Activated CD4-positive, alpha-beta T cell treated with anti-CD3 and anti-CD28 coated beads for 1 hour (primary cell): ENCODE measurements at regions not wholly inside any gene's neighbourhood (a gene's known extent, or its start where the extent isn't known, plus 50 kb on each side); places are given as distances from the start of the nearest gene placed in this dataset.

ENCODE experiments used
- DNase-seq: peaks from one replicate; pipeline ENCODE4 v3.0.0-alpha.2; 2020

DNA sequence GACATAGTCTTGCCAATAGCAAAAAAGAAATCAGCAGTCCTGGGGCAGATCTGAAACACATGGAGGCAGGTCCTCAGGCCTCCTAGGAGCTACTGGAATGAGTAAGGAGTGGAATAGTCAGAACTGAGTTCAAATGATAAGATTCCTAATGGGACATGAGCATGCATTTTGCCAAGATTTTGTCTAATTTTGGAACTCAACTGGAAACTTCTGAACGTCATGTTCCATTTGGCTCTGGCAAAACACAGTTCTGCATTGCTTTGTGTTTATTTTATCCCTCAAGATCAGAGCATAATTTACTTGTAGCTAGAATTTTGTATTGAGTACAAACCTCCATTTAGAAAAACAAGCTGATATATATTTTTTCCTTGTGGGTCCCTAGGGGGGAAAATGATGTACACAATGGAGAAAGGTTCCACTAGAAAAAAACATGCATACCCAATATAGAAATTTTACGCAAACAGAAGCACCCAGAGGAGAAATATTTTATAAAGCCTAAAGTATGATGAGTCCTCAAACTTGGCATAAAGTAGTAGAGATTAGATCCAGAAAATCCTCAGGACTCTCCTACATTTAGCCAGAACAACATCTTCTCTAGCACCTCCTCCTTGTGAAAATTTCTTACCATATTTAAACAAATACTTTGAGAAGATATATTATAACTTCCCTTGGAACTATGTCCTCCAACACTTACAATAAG is 149.0 kb upstream of the SERP2 start:
- no peak for DNase-seq

DNA sequence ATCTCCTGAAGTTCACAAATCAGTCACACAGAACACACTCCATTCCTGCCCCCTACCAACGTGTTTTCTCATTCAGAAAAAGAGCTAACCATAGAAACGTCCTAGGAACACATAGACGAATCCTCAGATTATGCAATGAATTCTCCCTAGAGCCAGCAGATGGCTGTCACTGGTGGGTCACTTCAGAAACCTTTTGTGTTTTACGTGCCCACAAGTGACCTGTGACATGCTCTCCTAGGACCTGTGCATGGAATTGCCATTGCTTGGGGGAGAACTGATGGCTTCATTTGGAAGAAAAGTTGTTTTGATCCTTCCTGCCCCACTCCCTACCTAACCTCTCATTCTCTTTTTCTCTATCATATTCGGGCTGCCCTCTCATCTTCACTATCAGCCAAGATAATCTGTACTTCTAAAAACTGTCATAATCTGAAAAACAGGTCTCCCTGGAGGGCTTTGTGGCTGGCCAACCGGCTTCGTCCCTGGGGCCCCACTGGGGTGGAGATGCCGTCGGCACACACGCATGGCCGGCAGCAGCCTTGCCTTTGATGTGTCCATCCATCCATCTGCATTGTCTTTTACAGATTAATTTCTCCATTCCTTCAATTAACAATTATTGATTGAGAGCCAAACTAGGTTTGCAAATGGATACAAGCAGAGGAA is 144.1 kb upstream of the SERP2 start:
- no peak for DNase-seq

DNA sequence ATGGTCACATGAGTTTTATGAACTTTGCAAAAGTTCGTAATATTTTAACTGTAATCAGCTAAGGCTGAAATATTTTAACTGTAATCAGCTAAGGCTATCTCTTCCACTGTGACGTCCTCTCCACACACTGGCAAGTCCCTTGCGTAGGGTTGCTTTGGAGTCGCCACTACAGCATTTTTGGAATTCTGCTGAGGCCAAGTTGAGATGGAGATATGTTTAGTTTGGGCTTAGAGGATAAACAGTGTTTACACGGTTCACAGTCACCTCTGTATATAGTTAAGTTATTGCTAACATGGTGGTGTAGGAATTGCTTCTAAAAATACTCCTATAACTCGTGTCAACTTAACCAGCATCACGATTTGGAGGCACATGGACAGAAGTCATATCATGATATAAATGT is 143.6 kb upstream of the SERP2 start:
- no peak for DNase-seq

DNA sequence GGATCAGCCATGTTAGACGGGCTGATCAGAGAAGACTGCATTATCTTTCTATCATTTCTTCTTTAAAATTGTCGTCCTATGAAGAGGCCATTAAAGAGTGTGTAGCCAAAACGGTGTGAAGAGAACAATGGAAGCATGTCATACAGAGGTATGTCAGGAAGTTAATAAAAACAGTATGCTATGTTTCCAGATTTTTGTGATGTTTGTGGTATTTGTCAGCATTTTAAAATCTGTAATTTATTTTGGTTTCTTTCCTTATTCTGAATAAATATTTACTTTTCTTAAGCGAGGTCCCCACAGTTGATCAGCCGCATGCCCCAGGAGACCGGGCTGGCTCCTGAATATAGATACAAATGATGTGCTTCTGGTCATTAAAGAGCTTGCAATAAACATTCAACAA is 142.9 kb upstream of the SERP2 start:
- no peak for DNase-seq

DNA sequence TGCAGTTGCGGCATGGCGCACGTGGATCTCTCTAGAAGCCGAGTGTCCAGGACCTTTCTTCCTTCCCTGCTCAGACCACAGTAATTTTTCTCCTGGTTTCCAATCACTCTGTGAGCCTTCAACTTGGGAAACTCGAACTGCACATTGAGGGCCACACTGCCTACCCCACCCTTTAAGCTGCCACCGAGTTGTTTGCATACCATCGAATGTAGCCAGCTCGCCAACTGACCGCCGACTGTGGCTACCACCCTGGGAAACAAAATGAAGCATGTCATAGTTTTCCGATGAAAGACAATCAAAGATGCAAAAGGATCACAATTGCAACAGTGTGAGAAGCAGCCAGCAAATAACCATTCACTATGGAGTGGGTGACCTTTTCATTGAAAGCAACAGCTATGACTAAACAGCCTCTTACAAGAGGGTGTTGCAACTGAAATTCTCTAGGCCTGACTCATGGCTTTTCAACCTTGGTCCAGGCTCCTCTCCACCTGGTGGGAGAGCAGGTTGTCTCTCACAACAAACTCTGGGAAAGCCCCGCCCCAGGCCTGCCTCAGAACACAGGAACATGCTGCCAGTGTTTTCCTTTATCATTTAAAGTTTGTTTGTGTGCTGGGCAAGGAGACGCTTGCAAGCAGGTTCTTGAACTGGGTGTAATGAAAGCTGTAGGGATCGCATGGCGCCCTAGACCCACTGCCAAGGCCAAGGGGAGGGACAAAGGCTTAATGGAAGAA is 141.7 kb upstream of the SERP2 start:
- no peak for DNase-seq

DNA sequence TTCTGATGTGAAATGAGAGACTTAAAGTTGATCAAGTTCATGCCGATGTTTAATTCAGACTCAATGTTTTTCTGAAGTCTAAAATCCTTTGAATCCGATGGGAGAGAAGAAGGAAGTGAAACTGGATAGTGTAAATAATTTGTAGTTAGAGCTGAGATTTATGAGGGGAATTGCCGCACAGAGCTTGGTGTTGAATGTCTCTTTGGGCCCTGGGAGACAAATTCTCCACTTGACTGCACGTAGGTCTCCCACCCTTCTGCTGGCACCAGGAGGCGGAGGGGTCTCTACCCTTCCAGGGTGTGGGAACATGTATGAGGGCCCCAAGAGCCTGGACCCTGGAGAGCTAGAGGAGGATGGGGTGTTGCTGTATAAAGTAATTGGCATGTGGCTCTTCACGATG is 140.8 kb upstream of the SERP2 start:
- DNase-seq = no peak

DNA sequence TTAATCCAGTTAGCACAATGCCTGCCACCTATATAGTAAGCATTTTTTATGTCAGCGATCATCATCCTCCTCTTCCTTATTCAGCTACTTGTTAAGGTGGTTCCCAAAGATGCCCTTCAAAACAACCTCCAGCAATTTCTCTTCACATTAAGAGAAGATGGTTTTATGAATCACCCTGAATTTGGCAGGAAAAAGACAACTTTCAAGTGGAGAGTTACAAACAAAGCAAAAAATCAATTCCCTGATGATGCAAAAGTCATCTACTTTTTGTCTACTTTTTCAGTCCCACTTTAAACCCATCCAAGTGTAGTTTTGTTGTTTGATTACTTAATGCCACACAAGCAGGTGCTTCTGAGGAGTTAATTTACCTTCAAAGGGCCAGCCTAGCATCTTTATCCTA is 139.1 kb upstream of the SERP2 start:
- DNase-seq = no peak

DNA sequence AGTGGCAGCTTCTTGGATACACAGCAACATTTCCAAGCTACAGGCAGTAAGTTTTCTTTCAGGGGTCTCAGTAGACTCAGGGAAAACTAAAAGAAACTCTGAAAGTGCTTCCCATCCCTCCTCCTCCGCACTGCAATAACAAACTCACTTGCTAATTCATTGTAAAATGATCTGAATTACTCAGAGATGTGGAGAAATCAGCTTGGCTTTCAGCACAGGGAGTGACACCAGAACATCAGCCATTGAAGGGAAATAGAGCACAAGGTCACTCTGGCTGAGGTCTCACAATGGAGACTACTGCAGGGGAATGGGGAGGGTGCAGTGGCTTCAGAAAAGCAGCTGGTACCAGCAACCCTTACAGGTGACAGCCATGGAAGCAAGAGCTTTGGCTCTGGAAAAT is 137.3 kb upstream of the SERP2 start:
- DNase-seq = no peak

DNA sequence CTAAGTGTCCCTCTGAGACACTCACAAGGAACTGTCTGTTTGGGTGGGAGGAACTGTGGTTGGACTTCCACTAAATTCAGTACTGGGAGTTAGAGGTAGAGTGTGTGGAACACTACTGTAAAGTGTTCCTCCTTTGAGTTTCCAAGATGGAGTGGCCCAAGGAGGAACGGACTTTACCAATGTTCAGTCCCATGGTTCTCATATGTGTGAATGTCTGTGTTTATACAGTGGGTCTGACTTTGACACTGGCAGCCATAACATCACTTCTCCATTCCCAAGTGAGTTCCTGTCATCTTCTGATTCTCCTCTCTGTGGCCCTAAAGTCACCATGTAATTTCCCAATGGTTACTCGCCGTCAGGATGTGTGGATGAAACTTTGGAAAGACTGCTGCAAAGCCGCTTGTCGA is 136.8 kb upstream of the SERP2 start:
- DNase-seq = no peak

DNA sequence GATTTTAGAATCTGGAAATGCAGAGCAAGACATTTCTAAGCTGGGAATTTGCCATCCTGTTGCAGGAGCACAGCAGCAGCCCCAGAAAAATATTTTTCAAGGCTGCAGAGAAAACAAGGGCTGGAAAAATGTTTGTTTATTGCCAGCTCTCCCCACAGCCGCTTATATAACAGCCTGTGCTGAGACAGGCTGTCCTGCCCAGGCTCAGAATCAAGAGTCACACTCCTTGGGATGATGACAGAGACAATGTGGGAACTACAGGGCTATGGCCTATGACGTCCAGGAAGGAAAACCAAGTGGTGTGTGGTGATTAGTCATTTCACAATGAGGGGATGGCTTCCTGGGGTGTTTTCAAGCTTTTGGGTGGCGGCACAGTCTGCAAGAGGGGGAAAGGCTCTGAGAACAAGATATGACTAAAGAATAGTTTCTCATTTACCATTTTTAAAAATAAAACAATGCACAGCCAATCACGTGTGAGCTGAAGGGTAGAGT is 136.3 kb upstream of the SERP2 start:
- DNase-seq = no peak

DNA sequence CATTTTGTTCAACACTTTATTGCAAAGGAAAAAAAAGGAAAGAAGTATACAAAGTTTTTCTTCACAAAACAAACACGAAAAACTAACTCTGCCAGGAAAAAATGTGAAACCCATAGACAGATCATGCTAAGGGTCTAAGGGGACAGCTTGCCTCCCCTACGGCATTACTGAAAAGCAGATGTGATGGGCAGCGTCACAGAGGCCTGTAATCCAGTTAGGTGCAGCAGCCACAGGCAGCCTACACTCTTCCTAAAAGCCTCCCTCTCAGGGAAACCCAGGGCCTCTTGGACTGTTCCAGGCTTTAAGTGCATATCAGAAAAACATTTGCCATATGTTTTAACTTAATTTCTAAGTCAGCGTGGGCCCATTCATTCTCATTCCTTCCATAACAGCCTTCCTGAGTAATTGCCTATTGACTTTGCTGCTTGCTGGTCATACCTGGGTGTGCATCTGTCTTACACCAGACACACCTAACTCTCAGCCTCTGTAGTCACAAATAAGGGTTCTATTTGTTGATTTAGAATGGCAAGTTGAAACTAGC is 135.7 kb upstream of the SERP2 start:
- DNase-seq = no peak

DNA sequence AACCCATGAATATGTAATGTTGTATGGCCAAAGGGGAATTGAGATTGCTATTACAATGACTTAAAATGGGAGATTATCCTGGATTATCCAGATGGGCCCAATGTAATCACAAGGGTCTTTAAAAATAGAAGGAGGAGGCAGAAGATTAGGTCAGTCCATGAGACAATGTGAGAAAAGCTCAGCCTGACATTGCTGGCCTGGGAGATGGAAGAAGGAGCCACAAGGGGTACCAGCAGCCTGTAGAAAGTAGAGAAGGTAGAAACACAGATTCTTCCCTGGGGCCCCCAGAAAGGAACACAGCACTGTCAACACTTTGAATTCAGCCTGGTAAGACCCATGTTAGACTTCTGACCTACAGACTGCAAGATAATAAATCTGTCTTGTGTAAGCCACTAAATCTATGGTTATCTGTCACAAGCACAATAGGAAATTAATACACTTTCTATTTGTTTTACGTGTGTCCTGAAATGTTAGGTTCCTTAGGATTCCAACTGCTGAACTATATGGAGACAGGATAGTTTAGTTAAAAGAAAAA is 132.9 kb upstream of the SERP2 start:
- no peak for DNase-seq

DNA sequence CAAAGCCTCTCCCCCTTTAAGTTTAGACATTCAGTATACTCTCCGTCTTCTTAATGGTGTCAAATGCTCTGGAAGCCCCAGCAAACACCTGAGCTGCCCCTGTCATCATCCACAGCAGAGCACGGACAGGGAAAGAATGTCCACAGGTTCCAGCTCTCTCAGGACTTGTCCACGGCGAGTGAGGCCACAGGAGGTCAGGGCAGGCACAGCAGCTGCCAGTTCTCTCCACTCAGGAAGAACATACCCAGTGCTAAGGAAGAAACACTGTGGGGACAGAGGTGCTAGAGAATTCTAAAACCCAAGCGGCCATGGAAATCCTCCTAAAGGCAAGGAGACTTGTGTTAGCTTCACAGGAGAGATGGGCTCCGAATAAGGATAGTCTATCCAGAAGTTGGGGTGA is 132.0 kb upstream of the SERP2 start:
- no peak for DNase-seq

DNA sequence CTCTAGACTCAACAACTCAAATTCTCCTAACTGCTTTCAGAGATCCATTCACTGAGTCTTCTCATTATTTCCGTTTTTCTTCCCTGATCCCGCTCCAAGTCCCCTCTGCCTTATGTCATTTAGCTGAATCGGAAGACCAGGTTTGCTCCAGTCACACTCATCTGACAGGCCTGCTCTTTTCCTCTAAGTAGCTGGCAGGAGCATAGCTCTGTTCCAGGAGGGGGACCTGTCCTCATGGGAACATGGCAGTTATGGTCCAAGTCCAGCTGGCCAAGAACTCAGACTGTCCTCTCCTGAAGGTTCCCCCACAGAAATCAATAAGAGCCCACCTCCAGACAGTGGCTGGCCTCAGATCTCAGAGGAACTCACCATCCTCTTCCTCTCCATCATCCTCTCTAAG is 130.9 kb upstream of the SERP2 start:
- no peak for DNase-seq

DNA sequence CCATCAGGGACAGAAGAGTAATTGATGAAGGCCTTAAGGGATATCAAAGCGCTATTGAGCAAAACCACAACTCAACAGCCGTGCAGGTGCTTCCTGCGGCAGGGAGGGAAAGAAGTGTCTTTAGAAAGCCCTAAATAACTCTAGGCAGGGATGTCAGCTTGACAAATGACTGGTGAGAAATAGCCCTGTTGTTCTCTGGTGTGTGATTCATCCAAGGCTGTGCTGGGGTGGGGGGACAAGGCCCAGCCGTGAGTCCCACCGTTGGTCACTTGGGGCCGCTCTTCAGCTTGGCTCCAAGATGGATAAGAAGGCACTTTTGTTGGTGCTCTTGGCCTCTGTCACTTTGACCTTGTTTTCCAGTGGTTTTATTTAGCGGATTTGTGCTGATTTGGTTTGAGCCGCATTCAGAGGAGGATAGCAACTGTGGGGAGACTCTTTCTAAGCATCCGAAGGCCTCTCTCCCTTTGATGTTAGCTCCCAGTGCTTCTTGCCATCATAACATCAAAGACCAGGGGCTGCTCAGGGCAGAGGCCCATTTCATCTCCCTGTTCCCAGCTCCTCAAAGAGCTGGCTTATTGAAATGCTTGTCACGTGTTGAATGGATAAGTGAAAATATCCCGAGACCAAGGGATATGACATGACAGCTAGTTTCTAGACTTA is 130.3 kb upstream of the SERP2 start:
- peak; percentile 16 for DNase-seq

DNA sequence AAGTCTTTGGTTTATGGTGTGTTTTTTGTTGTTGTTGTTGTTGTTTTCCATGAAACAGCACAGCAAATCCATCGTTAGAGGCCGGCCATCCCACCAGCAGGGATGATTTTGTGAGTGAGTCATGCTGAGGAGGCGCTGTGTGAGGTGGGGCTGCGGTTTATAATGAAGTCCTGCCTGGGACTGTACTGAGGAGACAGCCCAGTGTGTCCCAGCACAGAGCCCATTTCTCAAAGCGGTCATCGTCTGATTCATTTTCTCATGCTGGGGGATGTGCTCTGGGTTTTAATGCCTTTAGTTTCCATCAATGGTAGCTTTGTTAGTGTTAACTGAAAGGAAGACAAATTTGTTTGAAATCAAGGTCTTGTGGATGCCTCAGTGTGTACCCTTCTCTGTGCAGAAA is 129.3 kb upstream of the SERP2 start:
- DNase-seq = no peak

DNA sequence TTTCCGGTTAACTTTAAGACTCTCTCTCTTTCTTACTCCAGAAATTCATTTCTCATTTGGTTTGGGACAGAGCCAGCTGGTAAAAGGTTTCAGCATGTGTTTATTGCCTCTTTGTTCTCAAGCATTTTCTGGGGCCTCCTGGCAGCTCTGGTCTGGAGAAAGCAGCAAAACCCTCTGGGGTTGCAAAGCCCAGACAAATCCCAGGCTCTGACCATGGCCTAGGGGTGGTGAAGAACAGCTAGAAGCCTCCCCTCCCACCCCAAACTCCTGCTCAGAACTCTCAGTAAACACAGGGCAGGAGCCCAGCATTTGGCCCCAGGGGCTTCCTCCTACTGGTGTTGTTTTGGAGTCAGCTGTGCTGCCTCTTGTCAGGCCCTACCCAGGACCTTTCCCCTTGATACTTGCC is 124.2 kb upstream of the SERP2 start:
- no peak for DNase-seq

DNA sequence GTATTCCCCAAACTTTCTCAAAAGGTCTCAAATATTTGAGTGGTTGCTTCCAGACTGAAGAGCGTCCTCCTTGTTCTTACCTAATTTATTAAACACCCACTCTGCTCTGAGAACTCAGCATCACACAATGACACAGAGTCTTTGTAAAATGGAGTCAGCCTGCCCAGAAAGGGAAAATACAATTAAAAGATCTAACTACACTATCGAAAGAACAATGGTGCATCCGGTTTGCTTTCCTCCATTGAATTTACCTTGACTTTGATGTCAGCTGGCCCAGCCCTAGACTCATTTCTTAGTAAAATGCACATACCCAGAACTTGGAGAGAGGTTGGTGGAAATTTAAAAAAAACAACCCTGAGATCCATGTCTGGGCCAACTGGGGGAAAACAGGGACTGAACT is 120.7 kb upstream of the SERP2 start:
- DNase-seq = no peak

DNA sequence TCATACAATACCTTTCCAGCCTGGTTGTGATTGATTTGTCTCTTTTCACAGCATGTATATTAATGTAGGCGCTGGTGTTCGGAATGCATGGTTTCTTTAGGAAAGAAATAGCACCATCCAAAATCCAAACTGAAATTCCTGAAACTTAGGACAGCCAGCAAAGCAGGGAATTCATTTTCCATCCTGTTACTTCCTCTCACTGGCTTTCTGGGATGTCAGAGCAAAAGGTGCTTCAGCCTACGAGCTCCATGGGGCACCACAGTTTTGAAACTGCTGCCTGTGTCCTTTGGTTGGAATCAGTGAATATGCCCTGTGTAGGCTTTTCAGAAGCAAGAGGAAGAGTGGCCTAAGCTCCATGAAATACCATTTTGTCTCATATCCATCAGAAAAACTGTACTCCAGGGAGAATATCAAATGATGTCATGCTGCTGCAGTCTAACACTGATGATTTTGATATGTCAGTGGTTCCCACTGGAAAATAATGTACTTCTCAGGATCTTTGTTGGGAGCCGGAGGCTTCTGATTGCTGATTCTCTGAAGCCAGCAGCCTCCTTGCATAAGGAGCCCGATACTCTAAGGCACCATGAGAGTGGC is 117.8 kb upstream of the SERP2 start:
- DNase-seq = no peak

DNA sequence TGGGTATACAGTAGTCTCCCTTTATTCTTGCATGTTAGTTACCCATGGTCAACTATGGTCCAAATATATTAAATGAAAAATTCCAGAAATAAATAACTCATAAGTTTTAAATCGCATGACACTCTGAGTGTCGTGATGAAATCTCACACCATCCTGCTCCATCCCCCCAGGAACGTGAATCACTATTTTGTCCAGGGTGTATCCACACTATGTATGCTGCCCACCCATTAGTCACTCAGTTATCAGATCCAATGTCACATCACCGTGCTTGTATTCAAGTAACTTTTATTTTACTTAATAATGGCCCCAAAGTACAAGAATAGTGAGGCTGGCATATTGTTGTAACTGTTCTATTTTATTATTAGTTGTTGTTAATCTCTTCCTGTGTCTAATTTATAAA is 115.8 kb upstream of the SERP2 start:
- DNase-seq = no peak

DNA sequence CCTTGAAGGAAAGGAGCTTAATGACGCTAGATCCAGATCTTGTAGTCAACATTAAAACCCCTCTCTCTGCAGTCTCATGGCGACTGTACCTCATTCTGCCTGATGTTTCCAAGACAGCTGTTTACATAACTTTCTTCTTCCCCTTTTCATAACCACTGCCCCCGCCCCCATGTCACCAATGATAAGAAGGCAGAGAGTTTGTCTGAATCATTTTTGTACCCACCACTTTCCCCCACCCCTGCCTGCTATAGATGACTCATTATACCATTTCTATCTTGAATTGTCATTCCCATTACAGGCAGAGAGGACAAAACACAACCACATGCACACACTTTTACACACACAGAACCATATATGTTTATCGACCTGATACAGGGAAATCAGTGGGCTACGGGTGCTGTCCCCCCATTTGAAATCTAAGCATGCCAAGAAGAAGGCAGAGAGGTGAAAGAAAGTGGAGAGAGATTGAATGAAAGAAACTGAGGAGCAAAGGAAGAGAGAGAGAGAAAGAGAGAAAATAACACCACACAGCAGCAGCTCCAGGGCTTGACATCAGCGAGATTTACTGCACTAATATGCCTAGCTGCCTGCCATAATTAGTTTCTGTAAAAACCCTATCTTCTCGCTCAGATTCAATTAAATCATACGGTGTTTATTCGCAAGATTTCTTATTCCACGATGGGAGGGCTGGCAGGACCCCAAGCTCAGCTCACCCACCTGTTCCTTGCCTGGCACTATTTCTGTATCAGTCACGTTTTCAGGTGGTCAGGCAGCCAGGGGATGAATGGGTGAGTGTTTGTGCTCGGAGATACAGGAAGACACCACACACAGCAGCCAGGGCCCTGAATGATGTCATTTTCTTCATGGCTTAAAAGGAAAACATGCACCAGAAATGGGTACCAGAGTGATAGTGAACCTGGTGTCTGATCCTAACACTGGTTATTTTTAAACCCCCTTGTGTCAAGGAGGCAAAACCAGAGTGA is 114.3 kb upstream of the SERP2 start:
- DNase-seq = peak; percentile 61
